ENCODE measurements at regions not wholly inside any gene's neighbourhood (a gene's known extent, or its start where the extent isn't known, plus 50 kb on each side); places are given as distances from the start of the nearest gene placed in this dataset.

- Histone ChIP-seq H3K36me3 (replicated peaks in 1 of 2; ENCODE audit: control extremely low read depth in 1 of 2, control insufficient read depth in 1 of 2, extremely low read depth in 1 of 2, insufficient read depth in 2 of 2, low read length in 1 of 2) (no peaks in the 10 kb centered on the region), H3K9ac (ENCODE audit: low read length) (no peak overlapping the region), H3K27me3 (replicated peaks in 1 of 4; ENCODE audit: control extremely low read depth in 1 of 4, control insufficient read depth in 3 of 4, insufficient read depth in 4 of 4, low read length in 3 of 4) (no peaks in the 10 kb centered on the region), H3K4me1 (ENCODE audit: control insufficient read depth in 2 of 2, insufficient read depth in 2 of 2, low read length in 2 of 2) (no peaks in the 10 kb centered on the region), H3K9me3 (ENCODE audit: control extremely low read depth in 1 of 3, control insufficient read depth in 2 of 3, insufficient read depth in 1 of 3, low read length in 2 of 3) (no peaks in the 10 kb centered on the region), H3K79me2 (ENCODE audit: control insufficient read depth, insufficient read depth, low read length) (no peaks in the 10 kb centered on the region), H3K27ac (ENCODE audit: low read length in 2 of 2) (no peak overlapping the region), H2AFZ (ENCODE audit: insufficient read depth, low read depth, low read length, poor library complexity, severe bottlenecking) (no peak overlapping the region), H4K20me1 (ENCODE audit: control insufficient read depth, insufficient read depth, low read length, poor library complexity, severe bottlenecking) (no peaks in the 10 kb centered on the region), H3K4me2 (replicated peaks; ENCODE audit: low read depth, low read length, poor library complexity, severe bottlenecking) (no peak overlapping the region), H3K4me3 (ENCODE audit: control extremely low read depth in 1 of 5, extremely low read depth in 1 of 5, insufficient read depth in 1 of 5, low read depth in 2 of 5, low read length in 4 of 5) (no peak overlapping the region)
- Mint-ChIP-seq H3K9me3 (ENCODE audit: insufficient read depth) (no peaks in the 10 kb centered on the region), H3K4me3 (no peak overlapping the region), H3K27me3 (peaks cover 8% of the 10 kb centered on the region), H3K4me1 (no peaks in the 10 kb centered on the region), H3K27ac (no peak overlapping the region)
- WGBS (ENCODE audit: insufficient coverage): 98% methylated on average over 10 of the region's 10 CpGs
- POLR2A ChIA-PET: no interaction called here
- TF ChIP-seq, protein P1, sequence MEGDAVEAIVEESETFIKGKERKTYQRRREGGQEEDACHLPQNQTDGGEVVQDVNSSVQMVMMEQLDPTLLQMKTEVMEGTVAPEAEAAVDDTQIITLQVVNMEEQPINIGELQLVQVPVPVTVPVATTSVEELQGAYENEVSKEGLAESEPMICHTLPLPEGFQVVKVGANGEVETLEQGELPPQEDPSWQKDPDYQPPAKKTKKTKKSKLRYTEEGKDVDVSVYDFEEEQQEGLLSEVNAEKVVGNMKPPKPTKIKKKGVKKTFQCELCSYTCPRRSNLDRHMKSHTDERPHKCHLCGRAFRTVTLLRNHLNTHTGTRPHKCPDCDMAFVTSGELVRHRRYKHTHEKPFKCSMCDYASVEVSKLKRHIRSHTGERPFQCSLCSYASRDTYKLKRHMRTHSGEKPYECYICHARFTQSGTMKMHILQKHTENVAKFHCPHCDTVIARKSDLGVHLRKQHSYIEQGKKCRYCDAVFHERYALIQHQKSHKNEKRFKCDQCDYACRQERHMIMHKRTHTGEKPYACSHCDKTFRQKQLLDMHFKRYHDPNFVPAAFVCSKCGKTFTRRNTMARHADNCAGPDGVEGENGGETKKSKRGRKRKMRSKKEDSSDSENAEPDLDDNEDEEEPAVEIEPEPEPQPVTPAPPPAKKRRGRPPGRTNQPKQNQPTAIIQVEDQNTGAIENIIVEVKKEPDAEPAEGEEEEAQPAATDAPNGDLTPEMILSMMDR (IDR thresholded peaks at IDR 0.05): no peak
- no peak for TF ChIP-seq EZH2 (IDR thresholded peaks at IDR 0.05; ENCODE audit: borderline replicate concordance, insufficient read depth, low read depth, low read length, poor library complexity, severe bottlenecking)
- no peak for DNase-seq
- no peak for ATAC-seq (ENCODE audit: low read depth)
- intact Hi-C loops (cut with micrococcal nuclease): loop anchor here (2.0 kb wide), 1 partner anchor 159 kb away; no protein-coding TSS in a partner anchor
- CTCF ChIA-PET: interaction anchor here (0.7 to 9.2 kb wide), 3 partner anchors 11 to 334 kb away, joined by 3 to 283 read pairs (median 6); no protein-coding TSS in a partner anchor
Measured at GRCh38 chr18:8989855-8990254, 112.6 kb upstream of the NDUFV2 start.

- Histone ChIP-seq H4K20me1 (ENCODE audit: control insufficient read depth, insufficient read depth, low read length, poor library complexity, severe bottlenecking) (no peaks in the 10 kb centered on the region), H3K27ac (ENCODE audit: low read length in 2 of 2) (no peak overlapping the region), H3K79me2 (ENCODE audit: control insufficient read depth, insufficient read depth, low read length) (no peaks in the 10 kb centered on the region), H3K4me1 (ENCODE audit: control insufficient read depth in 2 of 2, insufficient read depth in 2 of 2, low read length in 2 of 2) (no peaks in the 10 kb centered on the region), H3K27me3 (replicated peaks in 1 of 4; ENCODE audit: control extremely low read depth in 1 of 4, control insufficient read depth in 3 of 4, insufficient read depth in 4 of 4, low read length in 3 of 4) (no peaks in the 10 kb centered on the region), H2AFZ (ENCODE audit: insufficient read depth, low read depth, low read length, poor library complexity, severe bottlenecking) (no peak overlapping the region), H3K36me3 (replicated peaks in 1 of 2; ENCODE audit: control extremely low read depth in 1 of 2, control insufficient read depth in 1 of 2, extremely low read depth in 1 of 2, insufficient read depth in 2 of 2, low read length in 1 of 2) (no peaks in the 10 kb centered on the region), H3K4me2 (replicated peaks; ENCODE audit: low read depth, low read length, poor library complexity, severe bottlenecking) (no peak overlapping the region), H3K9ac (ENCODE audit: low read length) (no peak overlapping the region), H3K9me3 (ENCODE audit: control extremely low read depth in 1 of 3, control insufficient read depth in 2 of 3, insufficient read depth in 1 of 3, low read length in 2 of 3) (no peaks in the 10 kb centered on the region), H3K4me3 (ENCODE audit: control extremely low read depth in 1 of 5, extremely low read depth in 1 of 5, insufficient read depth in 1 of 5, low read depth in 2 of 5, low read length in 4 of 5) (no peak overlapping the region)
- intact Hi-C loops (cut with micrococcal nuclease): no loop called here
- no peak overlapping the region for H3K27ac Mint-ChIP-seq
- DNase-seq (no peak), ATAC-seq (ENCODE audit: low read depth) (no peak)
- H3K9me3 Mint-ChIP-seq (ENCODE audit: insufficient read depth): no peaks in the 10 kb centered on the region
- ChIA-PET CTCF (interaction anchor here (5.2 kb wide), 1 partner anchor 336 kb away, joined by 25 read pairs; no protein-coding TSS in a partner anchor), POLR2A (no interaction called here)
- H3K27me3 Mint-ChIP-seq: peaks cover 8% of the 10 kb centered on the region
- 94% methylated on average over 26 of the region's 27 CpGs for WGBS (ENCODE audit: insufficient coverage)
- H3K4me1 Mint-ChIP-seq: no peaks in the 10 kb centered on the region
- TF ChIP-seq, protein P1 (IDR thresholded peaks at IDR 0.05): no peak
- no peak for TF ChIP-seq EZH2 (IDR thresholded peaks at IDR 0.05; ENCODE audit: borderline replicate concordance, insufficient read depth, low read depth, low read length, poor library complexity, severe bottlenecking)
- no peak overlapping the region for H3K4me3 Mint-ChIP-seq
Measured at GRCh38 chr18:8990276-8991031, 112.0 kb upstream of the NDUFV2 start.
